ENCODE measurements at regions not wholly inside any gene's neighbourhood (a gene's known extent, or its start where the extent isn't known, plus 50 kb on each side); places are given as distances from the start of the nearest gene placed in this dataset.

GRCh38 chr2:16589465-16589864 is 76.2 kb downstream of the CYRIA start:
- TF ChIP-seq CTCF (IDR thresholded peaks at IDR 0.05), result no peak
- Mint-ChIP-seq H3K36me3 (ENCODE audit: low read depth) (peaks cover 11% of the 10 kb centered on the region), H3K9me3 (peaks cover 3% of the 10 kb centered on the region), H3K4me1 (peaks cover 15% of the 10 kb centered on the region), H3K27ac (no peak overlapping the region), H3K4me3 (no peak overlapping the region), H3K27me3 (ENCODE audit: low read depth, poor library complexity) (peaks cover 4% of the 10 kb centered on the region)
- no peak for DNase-seq

GRCh38 chr2:16588565-16588964 is 77.1 kb downstream of the CYRIA start:
- Mint-ChIP-seq H3K4me3 (no peak overlapping the region), H3K9me3 (peaks cover 3% of the 10 kb centered on the region), H3K27me3 (ENCODE audit: low read depth, poor library complexity) (peaks cover 4% of the 10 kb centered on the region), H3K4me1 (peaks cover 24% of the 10 kb centered on the region), H3K36me3 (ENCODE audit: low read depth) (peaks cover 11% of the 10 kb centered on the region), H3K27ac (no peak overlapping the region)
- no peak for TF ChIP-seq CTCF (IDR thresholded peaks at IDR 0.05)
- no peak for DNase-seq

- no peaks in the 10 kb centered on the region for H3K9me3 Mint-ChIP-seq
- no peak for DNase-seq
Measured at GRCh38 chr2:16587601-16588000, 78.0 kb downstream of the CYRIA start.

GRCh38 chr2:16584824-16585540 is 80.7 kb downstream of the CYRIA start:
- Mint-ChIP-seq H3K9me3 (peaks cover 8% of the 10 kb centered on the region), H3K36me3 (ENCODE audit: low read depth) (peaks cover 20% of the 10 kb centered on the region), H3K27me3 (ENCODE audit: low read depth, poor library complexity) (peaks cover 4% of the 10 kb centered on the region), H3K4me3 (no peak overlapping the region), H3K27ac (no peak overlapping the region), H3K4me1 (peaks cover 26% of the 10 kb centered on the region)
- no peak for TF ChIP-seq CTCF (IDR thresholded peaks at IDR 0.05)
- DNase-seq, result no peak

More at GRCh38 chr2:16587601-16588000, 78.0 kb downstream of the CYRIA start:
- Mint-ChIP-seq H3K4me1 (peaks cover 26% of the 10 kb centered on the region), H3K36me3 (ENCODE audit: low read depth) (peaks cover 11% of the 10 kb centered on the region), H3K4me3 (no peak overlapping the region), H3K27me3 (ENCODE audit: low read depth, poor library complexity) (peaks cover 4% of the 10 kb centered on the region), H3K27ac (no peak overlapping the region)
- TF ChIP-seq CTCF (IDR thresholded peaks at IDR 0.05), result no peak

GRCh38 chr2:16584084-16584483 is 81.5 kb downstream of the CYRIA start:
- Mint-ChIP-seq H3K27ac (no peak overlapping the region), H3K9me3 (peaks cover 8% of the 10 kb centered on the region), H3K27me3 (ENCODE audit: low read depth, poor library complexity) (peaks cover 4% of the 10 kb centered on the region), H3K4me3 (no peak overlapping the region), H3K4me1 (peaks cover 23% of the 10 kb centered on the region), H3K36me3 (ENCODE audit: low read depth) (peaks cover 20% of the 10 kb centered on the region)
- TF ChIP-seq CTCF (IDR thresholded peaks at IDR 0.05), result no peak
- DNase-seq, result no peak

- Mint-ChIP-seq H3K27ac (no peak overlapping the region), H3K27me3 (ENCODE audit: low read depth, poor library complexity) (peaks cover 4% of the 10 kb centered on the region)
- TF ChIP-seq CTCF (IDR thresholded peaks at IDR 0.05), result no peak
Measured at GRCh38 chr2:16581241-16581640, 84.4 kb downstream of the CYRIA start.

More at GRCh38 chr2:16581241-16581640, 84.4 kb downstream of the CYRIA start:
- peaks cover 16% of the 10 kb centered on the region for H3K36me3 Mint-ChIP-seq (ENCODE audit: low read depth)
- H3K4me1 Mint-ChIP-seq, result peaks cover 25% of the 10 kb centered on the region
- H3K4me3 Mint-ChIP-seq, result no peak overlapping the region
- peaks cover 15% of the 10 kb centered on the region for H3K9me3 Mint-ChIP-seq
- DNase-seq, result no peak

Measured in nephron progenitor cell (in vitro differentiated cells).